BJ (cell line): ENCODE measurements at regions not wholly inside any gene's neighbourhood (a gene's known extent, or its start where the extent isn't known, plus 50 kb on each side); places are given as distances from the start of the nearest gene placed in this dataset.
A peak's percentile ranks its signal among the peaks of the same experiment; 100 is the strongest.

Source experiments
- CTCF ChIA-PET: fragments of 350-600 bp; formaldehyde crosslinking; extraction: SDS; loops from one replicate; lab custom pipeline; 2021; ENCODE audit warnings: antibody characterized with exemption, inconsistent platforms; lab: Yijun Ruan, JAX
- POLR2A ChIA-PET: fragments of 300-600 bp; sonication (Branson Sonifier 250); formaldehyde crosslinking; extraction: SDS; loops from one replicate; lab custom pipeline; 2021; ENCODE audit warnings: antibody characterized with exemption; lab: Charles Lee
- DNase-seq: peaks from one replicate; pipeline ENCODE4 v3.0.0-alpha.2; 2011; ENCODE audit warnings: low read depth
- H3K27me3 ChIP-seq: 2 replicates; pipeline ENCODE4 v1.6.0; 2011; ENCODE audit warnings: low read length; ENCODE audit not compliant: control insufficient read depth, insufficient read depth
- H3K36me3 ChIP-seq: 2 replicates; pipeline ENCODE4 v1.5.1; 2011; ENCODE audit warnings: low read length; ENCODE audit not compliant: control insufficient read depth, insufficient read depth
- H3K4me3 ChIP-seq: 2 replicates; pipeline ENCODE4 v1.5.1; 2011; ENCODE audit warnings: low read depth, mild to moderate bottlenecking, control low read depth, low read length
- CTCF ChIP-seq: IDR thresholded peaks from 2 replicates; pipeline ENCODE4 v1.5.1; 2011; ENCODE audit warnings: low read depth, mild to moderate bottlenecking, control low read depth, inconsistent platforms, low read length, moderate library complexity; ENCODE audit not compliant: insufficient read depth

GRCh38 chr5:63286724-63287123 is 675.5 kb downstream of the HTR1A start:
- H3K27me3 ChIP-seq, result no peaks in the 10 kb centered on the region
- ChIA-PET POLR2A (no interaction called here), CTCF (no interaction called here)
- no peak for DNase-seq
- H3K36me3 ChIP-seq, result no peaks in the 10 kb centered on the region
- no peak for TF ChIP-seq CTCF
- H3K4me3 ChIP-seq, result no peak overlapping the region

GRCh38 chr5:63263411-63263810 is 684.8 kb downstream of the LRRC70 start:
- Histone ChIP-seq H3K4me3 (no peak overlapping the region), H3K36me3 (no peaks in the 10 kb centered on the region), H3K27me3 (no peaks in the 10 kb centered on the region)
- no peak for DNase-seq
- TF ChIP-seq CTCF, result no peak
- ChIA-PET POLR2A (no interaction called here), CTCF (no interaction called here)

- no peak for TF ChIP-seq CTCF
- peak; percentile 35 for DNase-seq
These were observed 683.8 kb downstream of the LRRC70 start for GRCh38 chr5:63262185-63262981.

GRCh38 chr5:63261695-63262094 is 683.1 kb downstream of the LRRC70 start:
- POLR2A ChIA-PET, result no interaction called here
- CTCF ChIA-PET, result no interaction called here
- no peaks in the 10 kb centered on the region for H3K36me3 ChIP-seq
- DNase-seq, result no peak
- no peak overlapping the region for H3K4me3 ChIP-seq
- TF ChIP-seq CTCF, result no peak
- H3K27me3 ChIP-seq, result no peaks in the 10 kb centered on the region

More at GRCh38 chr5:63262185-63262981, 683.8 kb downstream of the LRRC70 start:
- ChIA-PET POLR2A (no interaction called here), CTCF (no interaction called here)
- Histone ChIP-seq H3K4me3 (no peak overlapping the region), H3K36me3 (no peaks in the 10 kb centered on the region), H3K27me3 (no peaks in the 10 kb centered on the region)

GRCh38 chr5:63255594-63255993 is 677.0 kb downstream of the LRRC70 start:
- ChIA-PET CTCF (no interaction called here), POLR2A (no interaction called here)
- DNase-seq, result no peak

More at GRCh38 chr5:63255594-63255993, 677.0 kb downstream of the LRRC70 start:
- Histone ChIP-seq H3K27me3 (no peaks in the 10 kb centered on the region), H3K36me3 (no peaks in the 10 kb centered on the region), H3K4me3 (no peak overlapping the region)
- no peak for TF ChIP-seq CTCF
